BLaER1 (cell line): ENCODE measurements at regions not wholly inside any gene's neighbourhood (a gene's known extent, or its start where the extent isn't known, plus 50 kb on each side); places are given as distances from the start of the nearest gene placed in this dataset.

Experiments used
- H3K27ac ChIP-seq: shearing (Covaris generic); formaldehyde crosslinking; 2 replicates; pipeline ENCODE4 v1.8.1; 2022
- H3K27me3 ChIP-seq: shearing (Covaris generic); formaldehyde crosslinking; 2 replicates; pipeline ENCODE4 v1.8.1; 2022
- H3K36me3 ChIP-seq: shearing (Covaris generic); formaldehyde crosslinking; 2 replicates; pipeline ENCODE4 v1.8.1; 2022
- H3K4me1 ChIP-seq: shearing (Covaris generic); formaldehyde crosslinking; 2 replicates; pipeline ENCODE4 v1.8.1; 2022
- H3K4me2 ChIP-seq: shearing (Covaris generic); formaldehyde crosslinking; 2 replicates; pipeline ENCODE4 v1.8.1; 2022
- H3K4me3 ChIP-seq: shearing (Covaris generic); formaldehyde crosslinking; 2 replicates; pipeline ENCODE4 v1.8.1; 2022
- H3K9ac ChIP-seq: shearing (Covaris generic); formaldehyde crosslinking; 2 replicates; pipeline ENCODE4 v1.8.1; 2022
- H3K9me3 ChIP-seq: shearing (Covaris generic); formaldehyde crosslinking; 2 replicates; pipeline ENCODE4 v1.8.1; 2022
- H4K20me1 ChIP-seq: shearing (Covaris generic); formaldehyde crosslinking; 2 replicates; pipeline ENCODE4 v1.8.1; 2022
- Cebpa-rat ChIP-seq: shearing (Covaris generic); IDR thresholded peaks from 2 replicates; pipeline ENCODE4 v1.8.1; 2022

GRCh38 chr19:29271911-29272310, 59.0 kb upstream of the UQCRFS1 start:
- H3K9ac ChIP-seq: no peak overlapping the region
- peaks cover 3% of the 10 kb centered on the region for H3K4me1 ChIP-seq
- H3K36me3 ChIP-seq: no peaks in the 10 kb centered on the region
- H3K9me3 ChIP-seq: peaks cover 3% of the 10 kb centered on the region; the same call in 1 of the 2 replicates
- no peaks in the 10 kb centered on the region for H4K20me1 ChIP-seq
- H3K27ac ChIP-seq: no peak overlapping the region
- TF ChIP-seq Cebpa-rat: no peak
- H3K4me3 ChIP-seq: no peak overlapping the region
- no peak overlapping the region for H3K4me2 ChIP-seq
- H3K27me3 ChIP-seq: no peaks in the 10 kb centered on the region

GRCh38 chr19:29273000-29273640, 60.2 kb upstream of the UQCRFS1 start:
- Histone ChIP-seq H3K9ac (no peak overlapping the region), H3K27ac (no peak overlapping the region), H4K20me1 (no peaks in the 10 kb centered on the region), H3K36me3 (no peaks in the 10 kb centered on the region), H3K27me3 (no peaks in the 10 kb centered on the region), H3K4me2 (no peak overlapping the region), H3K9me3 (peaks cover 3% of the 10 kb centered on the region; the same call in 1 of the 2 replicates), H3K4me1 (peaks cover 13% of the 10 kb centered on the region), H3K4me3 (no peak overlapping the region)
- TF ChIP-seq Cebpa-rat: no peak

GRCh38 chr19:29275266-29275665, 62.3 kb upstream of the UQCRFS1 start:
- no peak for TF ChIP-seq Cebpa-rat

GRCh38 chr19:29277102-29277501, 64.2 kb upstream of the UQCRFS1 start:
- Histone ChIP-seq H3K4me3 (peak overlapping the region; percentile 44; the same call in 1 of the 2 replicates), H3K36me3 (no peaks in the 10 kb centered on the region), H3K27me3 (no peaks in the 10 kb centered on the region), H4K20me1 (no peaks in the 10 kb centered on the region), H3K9me3 (no peaks in the 10 kb centered on the region), H3K4me2 (peak overlapping the region; percentile 74), H3K4me1 (peaks cover 13% of the 10 kb centered on the region), H3K27ac (peak overlapping the region; percentile 19), H3K9ac (no peak overlapping the region)
- no peak for TF ChIP-seq Cebpa-rat

More at GRCh38 chr19:29275266-29275665, 62.3 kb upstream of the UQCRFS1 start:
- H4K20me1 ChIP-seq: no peaks in the 10 kb centered on the region
- H3K9ac ChIP-seq: no peak overlapping the region
- peaks cover 3% of the 10 kb centered on the region; the same call in 1 of the 2 replicates for H3K9me3 ChIP-seq
- no peaks in the 10 kb centered on the region for H3K27me3 ChIP-seq
- H3K4me1 ChIP-seq: peaks cover 13% of the 10 kb centered on the region
- no peak overlapping the region for H3K27ac ChIP-seq
- H3K4me2 ChIP-seq: no peak overlapping the region
- no peak overlapping the region for H3K4me3 ChIP-seq
- H3K36me3 ChIP-seq: no peaks in the 10 kb centered on the region

- H3K4me3 ChIP-seq: no peak overlapping the region
- no peak overlapping the region for H3K9ac ChIP-seq
- no peaks in the 10 kb centered on the region for H3K27me3 ChIP-seq
- H3K4me1 ChIP-seq: peaks cover 13% of the 10 kb centered on the region
- H4K20me1 ChIP-seq: no peaks in the 10 kb centered on the region
- no peak for TF ChIP-seq Cebpa-rat
- 0 out of 2 replicates have a peak, but pooled peaks cover 3% of the 10 kb centered on the region for H3K9me3 ChIP-seq
- no peak overlapping the region for H3K4me2 ChIP-seq
- H3K36me3 ChIP-seq: no peaks in the 10 kb centered on the region
- no peak overlapping the region for H3K27ac ChIP-seq
Observed at GRCh38 chr19:29278716-29279115, 65.8 kb upstream of the UQCRFS1 start.

GRCh38 chr19:29283366-29283765, 70.4 kb upstream of the UQCRFS1 start:
- Histone ChIP-seq H3K4me1 (no peaks in the 10 kb centered on the region), H3K27ac (no peak overlapping the region), H3K36me3 (no peaks in the 10 kb centered on the region), H3K4me2 (no peak overlapping the region), H3K27me3 (no peaks in the 10 kb centered on the region), H3K4me3 (no peak overlapping the region), H3K9ac (no peak overlapping the region), H3K9me3 (peaks cover 7% of the 10 kb centered on the region; the same call in 1 of the 2 replicates), H4K20me1 (no peaks in the 10 kb centered on the region)
- TF ChIP-seq Cebpa-rat: no peak

GRCh38 chr19:29285187-29285687, 72.3 kb upstream of the UQCRFS1 start:
- H3K36me3 ChIP-seq: no peaks in the 10 kb centered on the region
- no peaks in the 10 kb centered on the region for H3K27me3 ChIP-seq
- no peaks in the 10 kb centered on the region for H3K4me1 ChIP-seq
- H3K9me3 ChIP-seq: peaks cover 7% of the 10 kb centered on the region; the same call in 1 of the 2 replicates
- H3K27ac ChIP-seq: no peak overlapping the region
- H3K4me3 ChIP-seq: no peak overlapping the region
- H3K9ac ChIP-seq: no peak overlapping the region
- no peak overlapping the region for H3K4me2 ChIP-seq
- H4K20me1 ChIP-seq: no peaks in the 10 kb centered on the region
- TF ChIP-seq Cebpa-rat: no peak

- H3K4me3 ChIP-seq: no peak overlapping the region
- no peaks in the 10 kb centered on the region for H3K4me1 ChIP-seq
Observed at GRCh38 chr19:29285878-29286277, 72.9 kb upstream of the UQCRFS1 start.

GRCh38 chr19:29287061-29287460, 74.1 kb upstream of the UQCRFS1 start:
- H3K4me1 ChIP-seq: no peaks in the 10 kb centered on the region
- no peak for TF ChIP-seq Cebpa-rat
- no peak overlapping the region for H3K4me2 ChIP-seq

More at GRCh38 chr19:29285878-29286277, 72.9 kb upstream of the UQCRFS1 start:
- Histone ChIP-seq H3K36me3 (no peaks in the 10 kb centered on the region), H3K9ac (no peak overlapping the region), H3K4me2 (no peak overlapping the region), H3K27ac (no peak overlapping the region), H3K9me3 (peaks cover 7% of the 10 kb centered on the region; the same call in 1 of the 2 replicates), H3K27me3 (no peaks in the 10 kb centered on the region), H4K20me1 (no peaks in the 10 kb centered on the region)
- no peak for TF ChIP-seq Cebpa-rat

GRCh38 chr19:29288256-29288655, 75.3 kb upstream of the UQCRFS1 start:
- no peak for TF ChIP-seq Cebpa-rat

More at GRCh38 chr19:29287061-29287460, 74.1 kb upstream of the UQCRFS1 start:
- Histone ChIP-seq H3K36me3 (no peaks in the 10 kb centered on the region), H3K27me3 (no peaks in the 10 kb centered on the region), H4K20me1 (no peaks in the 10 kb centered on the region), H3K9ac (no peak overlapping the region), H3K4me3 (no peak overlapping the region), H3K9me3 (peaks cover 7% of the 10 kb centered on the region; the same call in 1 of the 2 replicates), H3K27ac (no peak overlapping the region)

More at GRCh38 chr19:29288256-29288655, 75.3 kb upstream of the UQCRFS1 start:
- Histone ChIP-seq H4K20me1 (no peaks in the 10 kb centered on the region), H3K4me1 (no peaks in the 10 kb centered on the region), H3K27ac (no peak overlapping the region), H3K4me3 (no peak overlapping the region), H3K4me2 (no peak overlapping the region), H3K9me3 (peaks cover 7% of the 10 kb centered on the region; the same call in 1 of the 2 replicates), H3K36me3 (no peaks in the 10 kb centered on the region), H3K9ac (no peak overlapping the region), H3K27me3 (no peaks in the 10 kb centered on the region)
